BE2C (cell line): ENCODE measurements at regions not wholly inside any gene's neighbourhood (a gene's known extent, or its start where the extent isn't known, plus 50 kb on each side); places are given as distances from the start of the nearest gene placed in this dataset.

Source experiments
- DNase-seq: peaks from one replicate; pipeline ENCODE4 v3.0.0-alpha.2; 2020
- H3K27me3 ChIP-seq: fragments of 250-450 bp; sonication (Bioruptor Pico); 2 replicates; pipeline ENCODE4 v1.5.1; 2020; ENCODE audit warnings: mild to moderate bottlenecking
- H3K36me3 ChIP-seq: fragments of 250-450 bp; sonication (Bioruptor Pico); 2 replicates; pipeline ENCODE4 v1.5.1; 2020; ENCODE audit warnings: mild to moderate bottlenecking
- H3K4me1 ChIP-seq: fragments of 250-450 bp; sonication (Bioruptor Pico); 2 replicates; pipeline ENCODE4 v1.5.1; 2020
- H3K4me3 ChIP-seq: 2 replicates; pipeline ENCODE4 v1.5.1; 2011; ENCODE audit warnings: low read depth, low read length
- H3K9me3 ChIP-seq: fragments of 250-450 bp; sonication (Bioruptor Pico); 2 replicates; pipeline ENCODE4 v1.5.1; 2020
- TF ChIP-seq, protein P1 (sequence below): IDR thresholded peaks from 2 replicates; pipeline ENCODE4 v1.5.1; 2012; ENCODE audit warnings: mild to moderate bottlenecking, low read depth, low read length

DNA sequence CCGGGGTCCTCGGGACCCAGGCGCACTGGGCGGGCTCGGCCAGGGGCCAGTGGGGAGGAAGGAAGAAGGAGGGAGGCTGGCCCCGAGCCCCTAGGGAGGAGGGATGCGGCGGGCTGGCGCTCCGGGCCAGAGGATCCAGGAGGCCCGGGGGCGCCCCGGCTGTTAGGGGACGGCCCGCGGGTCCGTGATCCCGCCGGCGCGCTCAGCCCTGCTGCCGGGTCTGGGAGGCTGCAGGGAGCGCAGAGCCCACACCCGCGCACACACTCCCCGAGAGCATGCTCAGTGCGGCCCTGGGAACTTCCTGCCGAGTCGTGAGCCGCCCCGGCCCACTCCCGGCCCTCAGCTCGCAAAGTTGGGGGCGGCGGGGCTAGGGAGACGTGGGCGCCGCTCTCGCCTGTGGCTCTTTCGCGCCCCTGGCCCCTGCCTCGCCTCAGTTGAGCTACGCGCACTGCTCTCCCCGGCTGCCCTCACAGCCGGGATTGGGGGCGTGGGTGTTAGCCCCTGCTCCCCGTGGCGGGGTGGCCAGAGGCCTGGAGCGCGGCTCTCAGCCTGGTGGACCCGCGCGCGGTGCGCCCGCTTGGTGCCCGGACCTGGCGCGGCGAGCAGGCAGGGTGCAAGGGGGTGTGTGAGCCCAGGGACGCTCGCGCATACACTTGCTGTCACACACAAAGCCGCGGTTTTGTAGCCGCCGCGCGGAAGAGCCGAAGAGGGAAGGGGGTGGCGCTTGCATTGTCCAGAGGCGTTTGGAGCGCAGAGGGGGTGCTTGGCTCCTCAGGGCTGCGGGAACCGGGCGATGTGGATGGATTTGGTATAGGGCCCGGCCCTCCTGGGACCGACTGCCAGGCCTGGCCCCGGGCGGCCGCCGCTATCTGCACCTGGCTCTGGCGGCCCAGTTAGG, 132.9 kb upstream of the MGAT5 start:
- H3K4me1 ChIP-seq, result peaks cover 9% of the 10 kb centered on the region; the same call in 1 of the 2 replicates
- peak overlapping the region; percentile 70 for H3K4me3 ChIP-seq
- no peaks in the 10 kb centered on the region for H3K36me3 ChIP-seq
- no peaks in the 10 kb centered on the region for H3K9me3 ChIP-seq
- TF ChIP-seq, protein P1, sequence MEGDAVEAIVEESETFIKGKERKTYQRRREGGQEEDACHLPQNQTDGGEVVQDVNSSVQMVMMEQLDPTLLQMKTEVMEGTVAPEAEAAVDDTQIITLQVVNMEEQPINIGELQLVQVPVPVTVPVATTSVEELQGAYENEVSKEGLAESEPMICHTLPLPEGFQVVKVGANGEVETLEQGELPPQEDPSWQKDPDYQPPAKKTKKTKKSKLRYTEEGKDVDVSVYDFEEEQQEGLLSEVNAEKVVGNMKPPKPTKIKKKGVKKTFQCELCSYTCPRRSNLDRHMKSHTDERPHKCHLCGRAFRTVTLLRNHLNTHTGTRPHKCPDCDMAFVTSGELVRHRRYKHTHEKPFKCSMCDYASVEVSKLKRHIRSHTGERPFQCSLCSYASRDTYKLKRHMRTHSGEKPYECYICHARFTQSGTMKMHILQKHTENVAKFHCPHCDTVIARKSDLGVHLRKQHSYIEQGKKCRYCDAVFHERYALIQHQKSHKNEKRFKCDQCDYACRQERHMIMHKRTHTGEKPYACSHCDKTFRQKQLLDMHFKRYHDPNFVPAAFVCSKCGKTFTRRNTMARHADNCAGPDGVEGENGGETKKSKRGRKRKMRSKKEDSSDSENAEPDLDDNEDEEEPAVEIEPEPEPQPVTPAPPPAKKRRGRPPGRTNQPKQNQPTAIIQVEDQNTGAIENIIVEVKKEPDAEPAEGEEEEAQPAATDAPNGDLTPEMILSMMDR, result no peak
- no peaks in the 10 kb centered on the region for H3K27me3 ChIP-seq
- DNase-seq, result peak; percentile 39

DNA sequence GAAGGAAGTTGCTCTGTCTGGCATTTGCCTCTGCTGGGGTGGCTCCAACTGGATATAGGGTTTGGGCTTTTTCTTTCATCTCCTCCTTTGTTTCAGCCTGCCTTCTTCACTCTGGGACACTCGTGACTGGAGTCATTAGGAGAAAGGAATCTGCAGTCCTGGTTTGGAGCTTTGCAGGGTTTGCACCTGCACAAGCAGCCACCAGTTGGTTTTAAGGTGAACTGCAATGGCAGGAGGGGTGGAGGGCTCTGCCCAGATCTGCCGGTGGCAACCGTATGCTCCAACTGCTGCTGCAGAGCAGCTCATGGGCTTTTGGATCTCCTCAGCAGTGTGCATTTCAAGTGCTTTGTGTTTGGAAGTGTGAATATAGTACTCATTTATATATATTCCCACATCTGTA, 131.3 kb upstream of the MGAT5 start:
- TF ChIP-seq, protein P1, result no peak
- Histone ChIP-seq H3K27me3 (no peaks in the 10 kb centered on the region), H3K36me3 (no peaks in the 10 kb centered on the region), H3K4me1 (peaks cover 9% of the 10 kb centered on the region; the same call in 1 of the 2 replicates), H3K4me3 (no peak overlapping the region), H3K9me3 (no peaks in the 10 kb centered on the region)
- DNase-seq, result no peak

DNA sequence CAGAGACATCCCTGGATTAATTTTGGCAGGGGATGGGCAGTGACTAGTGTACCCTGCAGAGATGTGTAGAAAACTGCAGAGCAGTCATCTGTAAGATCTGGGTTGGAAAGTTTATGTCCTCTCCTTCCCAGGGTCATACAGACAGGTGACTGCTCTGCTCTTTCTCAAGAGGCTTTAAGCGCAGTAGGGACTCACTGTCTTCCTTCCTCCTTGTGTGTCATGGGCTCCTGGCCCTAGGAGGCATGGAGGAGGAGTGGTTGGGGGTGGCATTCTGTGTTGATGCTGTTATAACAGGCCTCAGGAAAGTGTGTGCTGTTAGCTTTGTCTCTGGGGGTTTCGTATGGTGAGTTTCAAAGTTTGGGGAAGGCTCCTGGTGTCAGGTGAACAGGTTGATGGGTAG, 130.5 kb upstream of the MGAT5 start:
- Histone ChIP-seq H3K4me3 (no peak overlapping the region), H3K27me3 (no peaks in the 10 kb centered on the region), H3K4me1 (peaks cover 9% of the 10 kb centered on the region; the same call in 1 of the 2 replicates), H3K36me3 (no peaks in the 10 kb centered on the region), H3K9me3 (no peaks in the 10 kb centered on the region)
- TF ChIP-seq, protein P1, result no peak
- DNase-seq, result no peak

DNA sequence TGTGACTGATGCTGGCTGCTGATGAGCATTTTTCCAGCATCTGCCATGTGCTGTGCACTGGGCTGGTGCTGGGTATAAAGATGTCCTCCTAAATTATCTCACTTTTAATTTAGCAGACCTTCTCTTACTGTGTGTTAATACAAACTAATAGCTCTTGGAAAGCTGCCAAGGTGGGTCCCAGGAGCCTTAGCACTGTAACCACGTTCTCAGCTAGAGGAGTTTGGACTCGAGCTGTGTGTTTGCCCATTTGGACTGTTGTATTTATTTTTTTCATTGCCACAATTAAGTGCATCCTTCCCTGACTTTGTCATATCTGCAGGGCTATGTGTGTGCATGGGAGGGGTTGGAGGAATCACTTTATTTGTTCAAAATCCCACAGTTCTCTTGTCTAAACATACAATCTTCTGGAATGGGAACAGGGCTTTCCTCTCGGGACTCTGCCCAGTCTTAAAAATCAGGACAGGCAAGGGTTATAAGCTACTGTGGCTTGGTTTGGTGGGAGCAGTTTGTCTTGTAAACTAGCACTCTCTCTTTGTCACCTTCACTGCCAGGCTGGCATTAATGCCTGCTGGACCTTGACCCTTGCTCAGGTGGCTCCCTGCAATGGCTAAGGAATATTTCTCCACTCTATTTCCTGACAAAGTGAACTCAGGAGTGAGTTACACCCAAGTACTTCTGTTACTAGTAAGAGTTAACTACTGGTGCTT, 129.7 kb upstream of the MGAT5 start:
- H3K27me3 ChIP-seq, result no peaks in the 10 kb centered on the region
- H3K9me3 ChIP-seq, result no peaks in the 10 kb centered on the region
- no peaks in the 10 kb centered on the region for H3K36me3 ChIP-seq
- TF ChIP-seq, protein P1, result no peak
- no peak overlapping the region; the same call in 1 of the 2 replicates for H3K4me3 ChIP-seq
- peak; percentile 52 for DNase-seq
- peaks cover 4% of the 10 kb centered on the region; the same call in 1 of the 2 replicates for H3K4me1 ChIP-seq

DNA sequence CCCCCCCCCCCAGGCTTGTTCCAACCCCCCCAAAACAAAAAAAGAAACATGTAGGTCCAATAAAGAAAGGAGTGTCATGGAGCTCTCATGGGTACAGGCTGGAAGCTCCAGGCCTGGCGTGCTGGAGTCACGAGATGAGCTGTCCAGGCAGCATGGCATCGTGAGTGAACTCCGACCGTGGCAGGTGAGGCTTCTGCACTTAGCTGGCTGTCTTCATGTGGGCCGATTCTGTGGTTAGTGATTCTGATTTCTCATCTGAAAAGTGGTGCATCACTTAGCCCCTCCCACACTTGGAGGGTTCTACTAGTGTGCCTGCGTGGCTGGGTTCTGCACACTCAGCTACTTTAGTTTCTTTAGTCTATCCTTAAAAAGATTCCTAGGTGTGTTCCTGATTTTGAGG, 126.4 kb upstream of the MGAT5 start:
- H3K4me3 ChIP-seq, result no peak overlapping the region
- no peaks in the 10 kb centered on the region for H3K9me3 ChIP-seq
- H3K27me3 ChIP-seq, result no peaks in the 10 kb centered on the region
- no peak for DNase-seq
- peaks cover 4% of the 10 kb centered on the region; the same call in 1 of the 2 replicates for H3K4me1 ChIP-seq
- H3K36me3 ChIP-seq, result no peaks in the 10 kb centered on the region
- TF ChIP-seq, protein P1, result no peak
